ENCODE measurements at regions not wholly inside any gene's neighbourhood (a gene's known extent, or its start where the extent isn't known, plus 50 kb on each side); places are given as distances from the start of the nearest gene placed in this dataset.

DNA sequence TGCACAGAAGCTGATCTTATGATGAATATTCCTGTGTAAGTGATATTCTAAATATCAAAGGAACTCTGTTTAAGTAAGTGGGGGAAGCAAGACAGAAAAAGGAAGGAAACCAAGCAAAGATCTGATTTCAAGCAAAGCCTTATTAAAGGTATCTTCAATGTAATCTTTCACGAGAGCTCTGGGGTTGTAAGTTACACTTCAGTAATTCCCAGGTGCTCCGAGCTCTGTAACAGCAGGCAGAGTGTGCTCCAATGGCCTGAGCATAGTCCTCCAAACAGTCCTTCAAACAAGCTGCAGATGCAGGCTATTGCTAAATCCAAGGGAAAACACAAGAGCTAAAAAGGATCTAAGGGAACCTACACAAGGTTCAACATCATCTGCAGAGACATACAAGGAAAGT lies 949.7 kb upstream of the TMPRSS15 start:
- DNase-seq (ENCODE audit: low read depth, low spot score) = no peak
- H3K9ac ChIP-seq (ENCODE audit: low read length) = no peak overlapping the region
- H3K79me2 ChIP-seq (ENCODE audit: insufficient read depth, low read length) = no peaks in the 10 kb centered on the region
- ATAC-seq = no peak
- H3K4me2 ChIP-seq (ENCODE audit: low read length) = no peak overlapping the region
- RAD21 ChIA-PET (ENCODE audit: low non-redundant PET in 1 of 2, low total read pairs in 2 of 2, uncharacterized antibody in 2 of 2, unreplicated experiment in 2 of 2) = no interaction called here
- TF ChIP-seq EZH2phosphoT487 (IDR thresholded peaks at IDR 0.05; ENCODE audit: borderline replicate concordance) (no peak), ZFX (IDR thresholded peaks at IDR 0.05) (no peak), POLR2AphosphoS5 (IDR thresholded peaks at IDR 0.05; ENCODE audit: low read depth, low read length) (no peak), EGR1 (IDR thresholded peaks at IDR 0.05; ENCODE audit: low read depth) (no peak), SRF (IDR thresholded peaks at IDR 0.05; ENCODE audit: low read depth) (no peak), YY1 (IDR thresholded peaks at IDR 0.05; ENCODE audit: extremely low read depth, insufficient replicate concordance, low read depth, low read length) (no peak)
- no peaks in the 10 kb centered on the region for H3K36me3 ChIP-seq (ENCODE audit: control insufficient read depth in 1 of 2, insufficient read depth in 2 of 2, low read length in 2 of 2)
- H3K27ac ChIP-seq (ENCODE audit: low read depth, low read length) = no peak overlapping the region
- BruUV-seq (replicated peaks) = no TSS peak
- no peaks in the 10 kb centered on the region for H3K9me2 ChIP-seq (ENCODE audit: insufficient read depth)
- H3K9me3 ChIP-seq (ENCODE audit: control insufficient read depth in 1 of 2, insufficient read depth in 1 of 2, low read depth in 1 of 2, low read length in 2 of 2) = peaks cover 26 to 27% of the 10 kb centered on the region in 2 experiments; a peak in 2 of 4 replicates
- H3K4me1 ChIP-seq (ENCODE audit: control insufficient read depth in 1 of 2, insufficient read depth in 2 of 2, low read length in 2 of 2) = no peaks in the 10 kb centered on the region
- CTCF ChIA-PET = no interaction called here
- no peaks in the 10 kb centered on the region for H3K27me3 ChIP-seq (ENCODE audit: insufficient read depth, low read length)
- H2AFZ ChIP-seq (ENCODE audit: low read depth, low read length, poor library complexity, severe bottlenecking) = no peak overlapping the region
- no peaks in the 10 kb centered on the region for H4K20me1 ChIP-seq (ENCODE audit: insufficient read depth)
- intact Hi-C loops (cut with micrococcal nuclease) = no loop called here
- no peak overlapping the region for H3K4me3 ChIP-seq (replicated peaks in 1 of 2; ENCODE audit: low read depth in 1 of 2, low read length in 2 of 2)
- POLR2A ChIA-PET = no interaction called here

DNA sequence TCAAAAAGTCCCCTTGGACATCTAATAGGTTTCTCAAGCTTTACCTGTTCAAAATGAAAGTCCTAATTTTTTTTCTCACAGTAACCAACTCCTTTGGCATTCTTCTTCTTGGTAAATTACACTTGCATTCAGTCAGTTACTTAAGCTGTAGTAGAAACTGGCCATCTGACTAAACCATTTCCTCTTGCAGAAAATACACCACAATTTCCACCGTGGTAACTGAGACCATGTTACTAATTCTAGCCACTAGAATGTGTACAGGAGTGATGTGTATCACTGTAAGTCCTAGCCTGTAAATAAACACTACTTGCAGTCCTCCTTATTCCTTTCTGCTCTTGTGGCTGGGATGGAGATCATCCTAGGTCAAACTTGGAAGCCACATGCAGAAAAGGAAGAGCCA lies 965.4 kb upstream of the TMPRSS15 start:
- no peak for ATAC-seq
- Histone ChIP-seq H3K9me3 (ENCODE audit: control insufficient read depth in 1 of 2, insufficient read depth in 1 of 2, low read depth in 1 of 2, low read length in 2 of 2) (peaks cover 15 to 23% of the 10 kb centered on the region in 2 experiments; a peak in 2 of 4 replicates), H3K4me3 (replicated peaks in 1 of 2; ENCODE audit: low read depth in 1 of 2, low read length in 2 of 2) (no peak overlapping the region), H2AFZ (ENCODE audit: low read depth, low read length, poor library complexity, severe bottlenecking) (no peak overlapping the region), H3K79me2 (ENCODE audit: insufficient read depth, low read length) (no peaks in the 10 kb centered on the region), H3K27me3 (ENCODE audit: insufficient read depth, low read length) (no peaks in the 10 kb centered on the region), H3K9me2 (ENCODE audit: insufficient read depth) (no peaks in the 10 kb centered on the region), H4K20me1 (ENCODE audit: insufficient read depth) (no peaks in the 10 kb centered on the region), H3K27ac (ENCODE audit: low read depth, low read length) (no peak overlapping the region), H3K9ac (ENCODE audit: low read length) (no peak overlapping the region), H3K36me3 (ENCODE audit: control insufficient read depth in 1 of 2, insufficient read depth in 2 of 2, low read length in 2 of 2) (no peaks in the 10 kb centered on the region), H3K4me1 (ENCODE audit: control insufficient read depth in 1 of 2, insufficient read depth in 2 of 2, low read length in 2 of 2) (no peaks in the 10 kb centered on the region), H3K4me2 (ENCODE audit: low read length) (no peak overlapping the region)
- RAD21 ChIA-PET (ENCODE audit: low non-redundant PET in 1 of 2, low total read pairs in 2 of 2, uncharacterized antibody in 2 of 2, unreplicated experiment in 2 of 2) = no interaction called here
- no peak for DNase-seq (ENCODE audit: low read depth, low spot score)
- TF ChIP-seq CBX3 (IDR thresholded peaks at IDR 0.05; ENCODE audit: low read depth) (no peak), JUND (IDR thresholded peaks at IDR 0.05) (no peak), EZH2 (IDR thresholded peaks at IDR 0.05) (no peak), TCF7L2 (IDR thresholded peaks at IDR 0.05; ENCODE audit: borderline replicate concordance, extremely low read depth, insufficient read depth, insufficient read length) (no peak)
- TF ChIP-seq, protein P1, sequence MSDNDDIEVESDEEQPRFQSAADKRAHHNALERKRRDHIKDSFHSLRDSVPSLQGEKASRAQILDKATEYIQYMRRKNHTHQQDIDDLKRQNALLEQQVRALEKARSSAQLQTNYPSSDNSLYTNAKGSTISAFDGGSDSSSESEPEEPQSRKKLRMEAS (IDR thresholded peaks at IDR 0.05) = no peak
- TF ChIP-seq, protein P2, sequence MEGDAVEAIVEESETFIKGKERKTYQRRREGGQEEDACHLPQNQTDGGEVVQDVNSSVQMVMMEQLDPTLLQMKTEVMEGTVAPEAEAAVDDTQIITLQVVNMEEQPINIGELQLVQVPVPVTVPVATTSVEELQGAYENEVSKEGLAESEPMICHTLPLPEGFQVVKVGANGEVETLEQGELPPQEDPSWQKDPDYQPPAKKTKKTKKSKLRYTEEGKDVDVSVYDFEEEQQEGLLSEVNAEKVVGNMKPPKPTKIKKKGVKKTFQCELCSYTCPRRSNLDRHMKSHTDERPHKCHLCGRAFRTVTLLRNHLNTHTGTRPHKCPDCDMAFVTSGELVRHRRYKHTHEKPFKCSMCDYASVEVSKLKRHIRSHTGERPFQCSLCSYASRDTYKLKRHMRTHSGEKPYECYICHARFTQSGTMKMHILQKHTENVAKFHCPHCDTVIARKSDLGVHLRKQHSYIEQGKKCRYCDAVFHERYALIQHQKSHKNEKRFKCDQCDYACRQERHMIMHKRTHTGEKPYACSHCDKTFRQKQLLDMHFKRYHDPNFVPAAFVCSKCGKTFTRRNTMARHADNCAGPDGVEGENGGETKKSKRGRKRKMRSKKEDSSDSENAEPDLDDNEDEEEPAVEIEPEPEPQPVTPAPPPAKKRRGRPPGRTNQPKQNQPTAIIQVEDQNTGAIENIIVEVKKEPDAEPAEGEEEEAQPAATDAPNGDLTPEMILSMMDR (IDR thresholded peaks at IDR 0.05 in 2 of 3, conservative IDR thresholded peaks at IDR 0.05 in 1 of 3; ENCODE audit: borderline replicate concordance in 1 of 3, insufficient read depth in 1 of 3, low read depth in 2 of 3, low read length in 2 of 3) = no peak
- intact Hi-C loops (cut with micrococcal nuclease) = no loop called here
- no TSS peak for BruUV-seq (replicated peaks)
- CTCF ChIA-PET = no interaction called here
- POLR2A ChIA-PET = no interaction called here

Data from HCT116 (cell line).